ENCODE measurements at regions not wholly inside any gene's neighbourhood (a gene's known extent, or its start where the extent isn't known, plus 50 kb on each side); places are given as distances from the start of the nearest gene placed in this dataset.

DNA sequence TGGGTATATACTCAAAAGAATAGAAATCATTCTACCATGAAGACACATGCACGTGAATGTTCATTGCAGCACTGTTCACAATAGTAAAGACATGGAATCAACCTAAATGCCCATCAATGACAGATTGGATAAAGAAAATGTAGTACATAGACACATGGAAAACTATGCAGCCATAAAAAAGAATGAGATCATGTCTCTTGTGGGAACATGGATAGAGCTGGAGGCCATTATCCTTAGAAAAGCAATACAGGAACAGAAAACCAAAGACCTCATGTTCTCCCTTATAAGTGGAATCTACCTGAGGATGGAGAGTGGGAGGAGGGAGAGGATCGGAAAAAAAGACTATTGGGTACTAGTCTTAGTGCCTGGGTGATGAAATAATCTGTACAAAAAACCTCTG is 143.9 kb downstream of the RHOU start:
- TF ChIP-seq, protein P1, sequence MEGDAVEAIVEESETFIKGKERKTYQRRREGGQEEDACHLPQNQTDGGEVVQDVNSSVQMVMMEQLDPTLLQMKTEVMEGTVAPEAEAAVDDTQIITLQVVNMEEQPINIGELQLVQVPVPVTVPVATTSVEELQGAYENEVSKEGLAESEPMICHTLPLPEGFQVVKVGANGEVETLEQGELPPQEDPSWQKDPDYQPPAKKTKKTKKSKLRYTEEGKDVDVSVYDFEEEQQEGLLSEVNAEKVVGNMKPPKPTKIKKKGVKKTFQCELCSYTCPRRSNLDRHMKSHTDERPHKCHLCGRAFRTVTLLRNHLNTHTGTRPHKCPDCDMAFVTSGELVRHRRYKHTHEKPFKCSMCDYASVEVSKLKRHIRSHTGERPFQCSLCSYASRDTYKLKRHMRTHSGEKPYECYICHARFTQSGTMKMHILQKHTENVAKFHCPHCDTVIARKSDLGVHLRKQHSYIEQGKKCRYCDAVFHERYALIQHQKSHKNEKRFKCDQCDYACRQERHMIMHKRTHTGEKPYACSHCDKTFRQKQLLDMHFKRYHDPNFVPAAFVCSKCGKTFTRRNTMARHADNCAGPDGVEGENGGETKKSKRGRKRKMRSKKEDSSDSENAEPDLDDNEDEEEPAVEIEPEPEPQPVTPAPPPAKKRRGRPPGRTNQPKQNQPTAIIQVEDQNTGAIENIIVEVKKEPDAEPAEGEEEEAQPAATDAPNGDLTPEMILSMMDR (IDR thresholded peaks at IDR 0.05): no peak
- TF ChIP-seq POLR2A (IDR thresholded peaks at IDR 0.05): no peak
